Activated T-helper 2 cell treated with anti-CD3 and anti-CD28 coated beads, Interferon-gamma antibody, Interleukin-2, Interleukin-4, amounts not matched to agents 10 μg/mL and 5 μg/mL and 100 μg/mL, durations not matched to agents 14 hours and 24 hours and 36 hours (primary cell): ENCODE measurements at regions not wholly inside any gene's neighbourhood (a gene's known extent, or its start where the extent isn't known, plus 50 kb on each side); places are given as distances from the start of the nearest gene placed in this dataset.
"Not testable (repeated sequence)": the region's sequence is repeated elsewhere in the genome, so short reads cannot be mapped to it uniquely, and the experiment has no call there.

Source experiments
- DNase-seq: peaks from one replicate; pipeline ENCODE4 v3.0.0; 2021; ENCODE audit warnings: low spot score
- H3K27ac Mint-ChIP-seq: one replicate; pipeline ENCODE4 v1.8.0; 2021; ENCODE audit warnings: mixed read lengths
- H3K27me3 Mint-ChIP-seq: one replicate; pipeline ENCODE4 v1.8.0; 2021; ENCODE audit warnings: low read depth, mixed read lengths
- H3K36me3 Mint-ChIP-seq: one replicate; pipeline ENCODE4 v1.8.0; 2021; ENCODE audit warnings: low read depth, mixed read lengths
- H3K4me1 Mint-ChIP-seq: one replicate; pipeline ENCODE4 v1.8.0; 2021; ENCODE audit warnings: low read depth, mixed read lengths
- H3K4me3 Mint-ChIP-seq: one replicate; pipeline ENCODE4 v1.8.0; 2021; ENCODE audit warnings: low read depth, mild to moderate bottlenecking, moderate library complexity, mixed read lengths
- H3K9me3 Mint-ChIP-seq: one replicate; pipeline ENCODE4 v1.8.0; 2021; ENCODE audit warnings: mixed read lengths
- intact Hi-C: fragments of 100-400 bp; cut with micrococcal nuclease; formaldehyde crosslinking; loops from one replicate; pipeline ENCODE4 v1.15.1; 2023

- H3K27me3 Mint-ChIP-seq, result no peaks in the 10 kb centered on the region
- DNase-seq, result no peak
- H3K9me3 Mint-ChIP-seq, result peaks cover 7% of the 10 kb centered on the region
- H3K36me3 Mint-ChIP-seq, result no peaks in the 10 kb centered on the region
- H3K4me1 Mint-ChIP-seq, result no peaks in the 10 kb centered on the region
- no peak overlapping the region for H3K27ac Mint-ChIP-seq
- H3K4me3 Mint-ChIP-seq, result no peak overlapping the region
- intact Hi-C loops, result no loop called here
Observed at GRCh38 chr11:109521571-109522086, 99.6 kb downstream of the C11orf87 start.

- H3K4me1 Mint-ChIP-seq, result no peaks in the 10 kb centered on the region
- H3K4me3 Mint-ChIP-seq, result no peak overlapping the region
- H3K27ac Mint-ChIP-seq, result no peak overlapping the region
- no peaks in the 10 kb centered on the region for H3K36me3 Mint-ChIP-seq
- DNase-seq, result no peak
- intact Hi-C loops, result no loop called here
- peaks cover 8% of the 10 kb centered on the region for H3K9me3 Mint-ChIP-seq
- H3K27me3 Mint-ChIP-seq, result no peaks in the 10 kb centered on the region
Observed at GRCh38 chr11:109522116-109522755, 100.2 kb downstream of the C11orf87 start.

DNA sequence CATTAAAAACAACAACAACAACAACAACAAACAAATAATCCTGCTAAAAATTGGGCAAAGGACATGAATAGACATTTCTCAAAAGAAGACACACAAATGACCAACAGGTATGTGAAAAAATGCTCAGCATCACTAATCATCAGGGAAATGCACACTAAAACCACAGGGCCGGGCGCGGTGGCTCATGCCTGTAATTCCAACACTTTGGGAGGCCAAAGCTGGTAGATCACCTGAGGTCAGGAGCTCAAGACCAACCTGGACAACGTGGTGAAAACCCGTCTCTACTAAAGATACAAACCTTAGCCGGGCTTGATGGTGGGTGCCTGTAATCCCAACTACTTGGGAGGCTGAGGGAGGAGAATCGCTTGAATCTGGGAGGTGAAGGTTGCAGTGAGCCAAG lies 103.6 kb downstream of the C11orf87 start:
- H3K36me3 Mint-ChIP-seq, H3K27ac Mint-ChIP-seq, H3K4me1 Mint-ChIP-seq, H3K4me3 Mint-ChIP-seq, intact Hi-C loops, H3K27me3 Mint-ChIP-seq, H3K9me3 Mint-ChIP-seq, DNase-seq: not testable (repeated sequence)

GRCh38 chr11:109526061-109526460 lies 104.1 kb downstream of the C11orf87 start:
- intact Hi-C loops, result no loop called here
- H3K4me1 Mint-ChIP-seq, result no peaks in the 10 kb centered on the region
- no peaks in the 10 kb centered on the region for H3K27me3 Mint-ChIP-seq
- H3K4me3 Mint-ChIP-seq, result no peak overlapping the region
- H3K27ac Mint-ChIP-seq, result no peak overlapping the region
- no peak for DNase-seq
- peaks cover 8% of the 10 kb centered on the region for H3K9me3 Mint-ChIP-seq
- H3K36me3 Mint-ChIP-seq, result no peaks in the 10 kb centered on the region

- Mint-ChIP-seq H3K36me3 (no peaks in the 10 kb centered on the region), H3K27ac (no peak overlapping the region), H3K9me3 (peaks cover 8% of the 10 kb centered on the region), H3K4me1 (no peaks in the 10 kb centered on the region), H3K4me3 (no peak overlapping the region), H3K27me3 (no peaks in the 10 kb centered on the region)
- intact Hi-C loops, result no loop called here
- DNase-seq, result no peak
Observed at GRCh38 chr11:109526931-109527330, 104.9 kb downstream of the C11orf87 start.

DNA sequence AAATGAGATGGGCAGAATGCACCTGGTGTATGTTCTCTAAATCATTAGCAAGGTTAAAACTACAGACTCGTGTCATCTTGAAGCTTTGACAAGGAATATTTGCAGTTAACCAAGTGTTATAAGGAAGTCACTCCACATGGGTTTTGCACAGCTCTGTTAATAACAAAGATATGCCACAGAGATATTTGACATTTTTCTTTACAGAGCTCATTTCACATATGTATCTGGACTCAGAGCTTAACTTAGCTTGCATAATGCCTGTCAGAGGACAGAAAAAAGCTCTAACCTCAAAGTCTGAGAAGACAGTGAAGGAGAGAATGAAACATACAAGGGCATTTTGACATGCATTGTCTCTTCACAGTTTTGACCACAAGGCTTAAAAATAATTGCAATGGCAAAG lies 105.5 kb downstream of the C11orf87 start:
- Mint-ChIP-seq H3K4me3 (no peak overlapping the region), H3K36me3 (no peaks in the 10 kb centered on the region), H3K4me1 (no peaks in the 10 kb centered on the region), H3K27ac (no peak overlapping the region), H3K27me3 (no peaks in the 10 kb centered on the region), H3K9me3 (peaks cover 8% of the 10 kb centered on the region)
- no peak for DNase-seq
- intact Hi-C loops, result no loop called here

- no peaks in the 10 kb centered on the region for H3K27me3 Mint-ChIP-seq
- H3K4me3 Mint-ChIP-seq, result no peak overlapping the region
- intact Hi-C loops, result no loop called here
- H3K36me3 Mint-ChIP-seq, result no peaks in the 10 kb centered on the region
- no peaks in the 10 kb centered on the region for H3K4me1 Mint-ChIP-seq
- no peak for DNase-seq
- H3K27ac Mint-ChIP-seq, result no peak overlapping the region
- peaks cover 6% of the 10 kb centered on the region for H3K9me3 Mint-ChIP-seq
Observed at GRCh38 chr11:109547356-109548027, 125.5 kb downstream of the C11orf87 start.

DNA sequence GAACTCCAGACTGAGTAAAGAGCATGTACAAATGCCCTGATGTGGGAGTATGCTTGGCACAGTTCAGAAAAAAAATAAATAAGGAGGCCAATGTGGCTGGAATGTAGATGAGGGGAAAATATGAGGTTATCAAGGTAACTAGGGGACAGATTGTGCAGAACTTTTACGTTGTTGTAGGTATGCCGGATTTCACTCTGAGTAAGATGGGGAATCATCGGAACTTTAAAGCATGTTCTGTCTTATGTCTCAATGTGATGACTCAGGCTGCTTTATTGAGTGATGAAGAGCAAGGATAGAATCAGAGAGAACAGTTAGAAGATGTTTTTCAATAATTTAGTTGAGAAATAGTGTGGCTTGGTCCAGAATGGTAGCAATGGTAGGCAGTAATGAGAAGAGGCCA lies 130.4 kb downstream of the C11orf87 start:
- Mint-ChIP-seq H3K4me3 (no peak overlapping the region), H3K27ac (no peak overlapping the region)

GRCh38 chr11:109553284-109553683 lies 131.3 kb downstream of the C11orf87 start:
- no peaks in the 10 kb centered on the region for H3K27me3 Mint-ChIP-seq
- no peak for DNase-seq
- intact Hi-C loops, result no loop called here
- H3K4me3 Mint-ChIP-seq, result no peak overlapping the region
- no peaks in the 10 kb centered on the region for H3K36me3 Mint-ChIP-seq
- H3K9me3 Mint-ChIP-seq, result no peaks in the 10 kb centered on the region
- no peak overlapping the region for H3K27ac Mint-ChIP-seq
- no peaks in the 10 kb centered on the region for H3K4me1 Mint-ChIP-seq

More for the DNA sequence above, 130.4 kb downstream of the C11orf87 start:
- H3K27me3 Mint-ChIP-seq, result no peaks in the 10 kb centered on the region
- no peak for DNase-seq
- H3K4me1 Mint-ChIP-seq, result no peaks in the 10 kb centered on the region
- intact Hi-C loops, result no loop called here
- no peaks in the 10 kb centered on the region for H3K9me3 Mint-ChIP-seq
- no peaks in the 10 kb centered on the region for H3K36me3 Mint-ChIP-seq

- Mint-ChIP-seq H3K27me3 (no peaks in the 10 kb centered on the region), H3K36me3 (no peaks in the 10 kb centered on the region)
Observed at GRCh38 chr11:109554951-109555350, 133.0 kb downstream of the C11orf87 start.

DNA sequence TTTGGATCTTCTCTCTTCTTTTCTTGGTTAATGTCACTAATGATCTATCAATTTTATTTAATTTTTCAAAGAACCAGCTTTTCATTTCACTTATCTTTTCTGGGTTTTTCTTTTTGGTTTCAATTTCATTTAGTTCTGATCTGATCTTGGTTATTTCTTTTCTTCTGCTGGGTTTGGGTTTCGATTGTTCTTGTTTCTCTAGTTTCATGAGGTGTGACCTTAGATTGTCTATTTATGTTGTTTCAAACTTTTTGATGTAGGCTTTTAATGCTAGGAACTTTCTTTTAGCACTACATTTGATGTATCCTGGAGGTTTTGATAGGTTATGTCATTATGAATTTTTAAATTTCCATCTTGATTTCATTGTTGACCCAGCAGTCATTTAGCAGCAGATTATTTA lies 142.3 kb downstream of the C11orf87 start:
- Mint-ChIP-seq H3K4me1 (no peaks in the 10 kb centered on the region), H3K9me3 (peaks cover 15% of the 10 kb centered on the region), H3K4me3 (no peak overlapping the region), H3K27me3 (no peaks in the 10 kb centered on the region), H3K36me3 (no peaks in the 10 kb centered on the region), H3K27ac (no peak overlapping the region)
- no peak for DNase-seq
- intact Hi-C loops, result no loop called here

More at GRCh38 chr11:109554951-109555350, 133.0 kb downstream of the C11orf87 start:
- Mint-ChIP-seq H3K4me3 (no peak overlapping the region), H3K9me3 (no peaks in the 10 kb centered on the region), H3K4me1 (no peaks in the 10 kb centered on the region), H3K27ac (no peak overlapping the region)
- DNase-seq, result no peak
- intact Hi-C loops, result no loop called here

- Mint-ChIP-seq H3K9me3 (peaks cover 8% of the 10 kb centered on the region), H3K27me3 (no peaks in the 10 kb centered on the region), H3K36me3 (no peaks in the 10 kb centered on the region), H3K4me3 (no peak overlapping the region), H3K27ac (no peak overlapping the region), H3K4me1 (no peaks in the 10 kb centered on the region)
- intact Hi-C loops, result no loop called here
- DNase-seq, result no peak
Observed at GRCh38 chr11:109582470-109582869, 160.5 kb downstream of the C11orf87 start.
